HEK293 (cell line): ENCODE measurements at regions not wholly inside any gene's neighbourhood (a gene's known extent, or its start where the extent isn't known, plus 50 kb on each side); places are given as distances from the start of the nearest gene placed in this dataset.

Source experiments
- CTCF ChIA-PET: fragments of 350-600 bp; formaldehyde crosslinking; extraction: SDS; loops from one replicate; lab custom pipeline; 2021; ENCODE audit warnings: antibody characterized with exemption; lab: Yijun Ruan, JAX
- POLR2A ChIA-PET: fragments of 300-600 bp; formaldehyde crosslinking; extraction: SDS; loops from one replicate; lab custom pipeline; 2020; ENCODE audit warnings: antibody characterized with exemption, inconsistent platforms; lab: Yijun Ruan, JAX
- H3K27ac ChIP-seq: fragments of 200-500 bp; sonication (Bioruptor generic); 2 replicates; pipeline ENCODE4 v1.5.1; 2014; ENCODE audit warnings: low read depth, low read length, control low read depth, inconsistent platforms; ENCODE audit errors: extremely low read depth
- H3K36me3 ChIP-seq, 2 experiments: fragments of 200-500 bp in 1 of 2; sonication (Bioruptor generic) in 1 of 2; 1 replicate in 1 of 2; 2 replicates in 1 of 2; pipeline ENCODE4 v1.5.1; 2014 to 2017; ENCODE audit warnings: inconsistent platforms in 2 of 2, low read length in 2 of 2; ENCODE audit not compliant: control insufficient read depth in 2 of 2, insufficient read depth in 1 of 2
- H3K4me1 ChIP-seq: fragments of 200-500 bp; sonication (Bioruptor generic); 2 replicates; pipeline ENCODE4 v1.5.1; 2014; ENCODE audit warnings: mild to moderate bottlenecking, low read length, inconsistent platforms; ENCODE audit not compliant: control insufficient read depth, insufficient read depth
- H3K4me3 ChIP-seq: 2 replicates; pipeline ENCODE4 v1.5.1; 2011; ENCODE audit warnings: low read depth, mild to moderate bottlenecking, control low read depth, low read length, moderate library complexity
- H3K9me3 ChIP-seq: fragments of 200-500 bp; sonication (Bioruptor generic); 2 replicates; pipeline ENCODE4 v1.5.1; 2014; ENCODE audit warnings: low read depth, low read length, inconsistent platforms; ENCODE audit not compliant: control insufficient read depth, insufficient read depth
- HOXA7 ChIP-seq: sonication (generic); formaldehyde crosslinking; IDR thresholded peaks from 2 replicates; pipeline ENCODE4 v1.8.1; 2022; ENCODE audit warnings: missing genetic modification reagents, borderline replicate concordance
- KLF7 ChIP-seq: fragments of 450-650 bp; formaldehyde crosslinking; IDR thresholded peaks from 2 replicates; pipeline ENCODE4 v1.5.1; 2016; ENCODE audit warnings: missing biosample characterization, missing genetic modification characterization, borderline replicate concordance
- KLF8 ChIP-seq: fragments of 450-650 bp; formaldehyde crosslinking; IDR thresholded peaks from 2 replicates; pipeline ENCODE4 v1.5.1; 2016; ENCODE audit warnings: missing biosample characterization, missing genetic modification characterization
- PRDM6 ChIP-seq: fragments of 450-650 bp; formaldehyde crosslinking; IDR thresholded peaks from 2 replicates; pipeline ENCODE4 v1.5.1; 2017; ENCODE audit warnings: missing biosample characterization, missing genetic modification characterization
- RBAK ChIP-seq: fragments of 450-650 bp; formaldehyde crosslinking; IDR thresholded peaks from 2 replicates; pipeline ENCODE4 v1.5.1; 2016; ENCODE audit warnings: missing biosample characterization, missing genetic modification characterization
- REST ChIP-seq: fragments of 450-650 bp; formaldehyde crosslinking; IDR thresholded peaks from 2 replicates; pipeline ENCODE4 v1.5.1; 2016; ENCODE audit warnings: missing biosample characterization, missing genetic modification characterization
- SETDB1 ChIP-seq: IDR thresholded peaks from one replicate; pipeline ENCODE4 v1.6.1; 2017; ENCODE audit warnings: mild to moderate bottlenecking, low read length, moderate library complexity, mixed read lengths; ENCODE audit not compliant: insufficient read length
- SP7 ChIP-seq: fragments of 450-650 bp; formaldehyde crosslinking; IDR thresholded peaks from 2 replicates; pipeline ENCODE4 v1.5.1; 2016; ENCODE audit warnings: missing biosample characterization, missing genetic modification characterization
- WT1 ChIP-seq: fragments of 450-650 bp; formaldehyde crosslinking; IDR thresholded peaks from 2 replicates; pipeline ENCODE4 v1.5.1; 2016; ENCODE audit warnings: missing biosample characterization, missing genetic modification characterization
- ZBTB8A ChIP-seq: fragments of 450-650 bp; formaldehyde crosslinking; IDR thresholded peaks from 2 replicates; pipeline ENCODE4 v1.5.1; 2016; ENCODE audit warnings: missing biosample characterization, missing genetic modification characterization
- ZFP3 ChIP-seq: fragments of 450-650 bp; formaldehyde crosslinking; IDR thresholded peaks from 2 replicates; pipeline ENCODE4 v1.5.1; 2016; ENCODE audit warnings: low read depth, missing biosample characterization, missing genetic modification characterization
- ZNF10 ChIP-seq: fragments of 450-650 bp; formaldehyde crosslinking; IDR thresholded peaks from 2 replicates; pipeline ENCODE4 v1.5.1; 2017; ENCODE audit warnings: missing biosample characterization, missing genetic modification characterization
- ZNF157 ChIP-seq: fragments of 450-650 bp; formaldehyde crosslinking; IDR thresholded peaks from 2 replicates; pipeline ENCODE4 v1.5.1; 2016; ENCODE audit warnings: missing biosample characterization, missing genetic modification characterization
- ZNF280D ChIP-seq: fragments of 450-650 bp; formaldehyde crosslinking; IDR thresholded peaks from 2 replicates; pipeline ENCODE4 v1.5.1; 2016; ENCODE audit warnings: missing biosample characterization, missing genetic modification characterization
- ZNF571 ChIP-seq: fragments of 450-650 bp; formaldehyde crosslinking; IDR thresholded peaks from 2 replicates; pipeline ENCODE4 v1.5.0; 2017; ENCODE audit warnings: missing biosample characterization, missing genetic modification characterization
- ZNF610 ChIP-seq: fragments of 450-650 bp; formaldehyde crosslinking; IDR thresholded peaks from 2 replicates; pipeline ENCODE4 v1.5.1; 2016; ENCODE audit warnings: missing biosample characterization, missing genetic modification characterization, borderline replicate concordance
- ZNF621 ChIP-seq: fragments of 450-650 bp; formaldehyde crosslinking; IDR thresholded peaks from 2 replicates; pipeline ENCODE4 v1.5.1; 2017; ENCODE audit warnings: missing biosample characterization, missing genetic modification characterization
- ZNF623 ChIP-seq: fragments of 450-650 bp; formaldehyde crosslinking; IDR thresholded peaks from 2 replicates; pipeline ENCODE4 v1.5.1; 2016; ENCODE audit warnings: missing biosample characterization, missing genetic modification characterization
- ZNF76 ChIP-seq: fragments of 450-650 bp; formaldehyde crosslinking; IDR thresholded peaks from 2 replicates; pipeline ENCODE4; 2016; ENCODE audit warnings: low read depth, missing biosample characterization, missing genetic modification characterization, borderline replicate concordance
- ZNF837 ChIP-seq: fragments of 450-650 bp; formaldehyde crosslinking; IDR thresholded peaks from 2 replicates; pipeline ENCODE4 v1.5.1; 2016; ENCODE audit warnings: missing biosample characterization, missing genetic modification characterization
- ZSCAN16 ChIP-seq: fragments of 450-650 bp; formaldehyde crosslinking; IDR thresholded peaks from 2 replicates; pipeline ENCODE4 v1.5.1; 2016; ENCODE audit warnings: missing biosample characterization, missing genetic modification characterization
- ZSCAN23 ChIP-seq: fragments of 450-650 bp; formaldehyde crosslinking; IDR thresholded peaks from 2 replicates; pipeline ENCODE4 v1.5.1; 2016; ENCODE audit warnings: missing biosample characterization, missing genetic modification characterization
- TF ChIP-seq, protein P1 (sequence below): IDR thresholded peaks from 2 replicates; pipeline ENCODE4 v1.6.1; 2011; ENCODE audit warnings: mild to moderate bottlenecking, low read depth, low read length, borderline replicate concordance

- no peaks in the 10 kb centered on the region for H3K4me1 ChIP-seq
- POLR2A ChIA-PET: no interaction called here
- no peaks in the 10 kb centered on the region for H3K9me3 ChIP-seq
- CTCF ChIA-PET: no interaction called here
- H3K36me3 ChIP-seq: no peaks in the 10 kb centered on the region
- H3K4me3 ChIP-seq: no peak overlapping the region
- TF ChIP-seq ZNF157 (tag by site-specific recombination): no peak
- 0 out of 2 replicates have a peak, but pooled peaks have one; percentile 11 for TF ChIP-seq REST (tag by site-specific recombination)
- TF ChIP-seq, all 188 proteins: peak for 1
- H3K27ac ChIP-seq: no peak overlapping the region
Measured at GRCh38 chr12:126602612-126603011, 1537.4 kb downstream of the AACS start.

DNA sequence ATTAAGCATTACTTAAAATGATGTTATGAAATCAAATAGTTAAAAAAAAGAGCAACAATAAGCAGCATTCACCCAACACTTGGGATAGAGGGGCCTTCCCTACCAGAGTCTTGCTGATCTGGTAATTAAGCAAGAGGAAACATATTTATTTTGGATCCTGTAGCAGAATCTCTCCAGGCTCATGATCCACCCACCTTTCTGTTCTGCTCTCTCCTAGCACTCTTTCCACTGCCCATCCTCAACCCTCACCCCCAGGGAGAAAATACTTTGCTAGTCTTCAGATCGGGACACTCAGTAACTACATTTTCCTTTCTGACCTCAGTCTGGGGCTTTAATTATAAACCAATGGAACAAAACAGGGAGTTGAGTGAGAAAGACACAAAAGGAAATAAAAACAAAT lies 1541.9 kb downstream of the AACS start:
- Histone ChIP-seq H3K9me3 (no peaks in the 10 kb centered on the region), H3K4me1 (no peaks in the 10 kb centered on the region)
- POLR2A ChIA-PET: no interaction called here
- TF ChIP-seq ZNF610 (tag by site-specific recombination) (no peak), KLF7 (tag by site-specific recombination) (no peak), RBAK (tag by site-specific recombination) (no peak), PRDM6 (tag by site-specific recombination) (no peak), WT1 (tag by site-specific recombination) (no peak), ZNF837 (no peak), ZNF76 (no peak), ZNF280D (no peak), HOXA7 (CRISPR knock-in tag) (no peak), ZNF571 (no peak)
- TF ChIP-seq, protein P1, sequence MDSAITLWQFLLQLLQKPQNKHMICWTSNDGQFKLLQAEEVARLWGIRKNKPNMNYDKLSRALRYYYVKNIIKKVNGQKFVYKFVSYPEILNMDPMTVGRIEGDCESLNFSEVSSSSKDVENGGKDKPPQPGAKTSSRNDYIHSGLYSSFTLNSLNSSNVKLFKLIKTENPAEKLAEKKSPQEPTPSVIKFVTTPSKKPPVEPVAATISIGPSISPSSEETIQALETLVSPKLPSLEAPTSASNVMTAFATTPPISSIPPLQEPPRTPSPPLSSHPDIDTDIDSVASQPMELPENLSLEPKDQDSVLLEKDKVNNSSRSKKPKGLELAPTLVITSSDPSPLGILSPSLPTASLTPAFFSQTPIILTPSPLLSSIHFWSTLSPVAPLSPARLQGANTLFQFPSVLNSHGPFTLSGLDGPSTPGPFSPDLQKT: no peak
- TF ChIP-seq, all 188 proteins: peak for 0
- no peaks in the 10 kb centered on the region for H3K36me3 ChIP-seq
- no peak overlapping the region for H3K27ac ChIP-seq
- H3K4me3 ChIP-seq: no peak overlapping the region
- CTCF ChIA-PET: no interaction called here

DNA sequence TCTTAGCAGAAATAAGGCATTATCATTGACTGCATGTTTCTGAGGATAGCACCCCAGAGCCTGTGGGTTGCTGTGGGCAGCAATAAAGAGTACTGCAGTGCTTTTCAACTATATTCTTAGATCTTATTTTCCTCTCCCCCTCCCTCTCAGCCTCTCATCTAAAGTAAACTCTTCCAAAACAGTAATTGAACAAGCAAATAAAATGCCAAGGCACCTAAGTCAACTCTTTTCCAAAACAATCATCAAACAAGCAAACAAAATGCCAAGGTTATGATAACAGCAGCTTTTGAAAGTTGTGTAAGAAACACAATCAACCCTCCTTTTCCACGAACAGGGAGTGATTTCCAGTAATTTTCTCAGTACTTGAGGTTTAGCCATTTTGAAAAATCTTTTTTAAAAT lies 1542.6 kb downstream of the AACS start:
- H3K36me3 ChIP-seq: no peaks in the 10 kb centered on the region
- ChIA-PET POLR2A (no interaction called here), CTCF (no interaction called here)
- no peak overlapping the region for H3K27ac ChIP-seq
- no peaks in the 10 kb centered on the region for H3K9me3 ChIP-seq
- H3K4me3 ChIP-seq: no peak overlapping the region
- no peaks in the 10 kb centered on the region for H3K4me1 ChIP-seq
- TF ChIP-seq ZFP3 (tag by site-specific recombination) (no peak), ZSCAN16 (no peak), SETDB1 (no peak), KLF8 (tag by site-specific recombination) (no peak), ZSCAN23 (tag by site-specific recombination) (no peak), ZNF623 (no peak), ZBTB8A (tag by site-specific recombination) (no peak), ZNF621 (tag by site-specific recombination) (no peak), ZNF10 (tag by site-specific recombination) (no peak), SP7 (tag by site-specific recombination) (no peak)
